HepG2 (cell line): ENCODE measurements at regions not wholly inside any gene's neighbourhood (a gene's known extent, or its start where the extent isn't known, plus 50 kb on each side); places are given as distances from the start of the nearest gene placed in this dataset.

Experiments
- ATAC-seq: fragments of 200-7000 bp; cut with Tn5 transposase; 3 replicates; pipeline ENCODE4 v1.9.1; 2020; ENCODE audit warnings: mild to moderate bottlenecking, moderate library complexity
- BruUV-seq: library from RNA; stranded (reverse); fragments of 400-500 nt; replicated peaks from 2 replicates; lab custom pipeline; 2021; lab: Mats Ljungman, UMichigan
- CTCF ChIA-PET: fragments of 300-600 bp; formaldehyde crosslinking; extraction: SDS; loops from one replicate; lab custom pipeline; 2021; ENCODE audit warnings: low total read pairs, inconsistent platforms, low intra/inter-chr PET ratio; lab: Yijun Ruan, JAX
- POLR2A ChIA-PET: fragments of 350-600 bp; sonication (Branson Sonifier 250); formaldehyde crosslinking; loops from one replicate; lab custom pipeline; 2020; ENCODE audit warnings: antibody characterized with exemption, inconsistent platforms; lab: Yijun Ruan, JAX
- DNase-seq: peaks from one replicate; pipeline ENCODE4 v3.0.0-alpha.2; 2015; ENCODE audit warnings: low spot score
- FAIRE-seq: peaks from 3 replicates; lab custom pipeline; 2011; peaks lifted over from hg19 to GRCh38; lab: Jason Lieb, UNC
- H2AFZ ChIP-seq: one replicate; pipeline ENCODE4 v1.6.1; 2011; ENCODE audit warnings: low read length, inconsistent platforms
- H3K27ac ChIP-seq: fragments of 300-600 bp; 3 replicates; pipeline ENCODE4 v1.8.0; 2011; ENCODE audit warnings: mixed run types, mild to moderate bottlenecking, mixed read lengths, low read length, inconsistent platforms; ENCODE audit not compliant: insufficient read depth; ENCODE audit errors: extremely low read length
- H3K27me3 ChIP-seq, 2 experiments: fragments of 200-600 bp in 1 of 2; 2 replicates in 1 of 2; 3 replicates in 1 of 2; pipeline versions ENCODE4 v1.6.0 to v1.8.0; 2011; ENCODE audit warnings: low read length in 2 of 2, mild to moderate bottlenecking in 2 of 2, moderate library complexity in 2 of 2, inconsistent platforms in 1 of 2; ENCODE audit not compliant: insufficient read depth in 2 of 2, control insufficient read depth in 1 of 2
- H3K36me3 ChIP-seq, 2 experiments: fragments of 200-600 bp in 1 of 2; replicated peaks in 1 of 2; 2 replicates in 1 of 2; 3 replicates in 1 of 2; pipeline versions ENCODE4 v1.5.1 to v1.8.0; 2011; ENCODE audit warnings: low read length in 2 of 2, inconsistent platforms in 1 of 2; ENCODE audit not compliant: insufficient read depth in 2 of 2, control insufficient read depth in 1 of 2
- H3K4me1 ChIP-seq: 2 replicates; pipeline ENCODE4 v1.5.1; 2012; ENCODE audit warnings: low read length, inconsistent platforms; ENCODE audit not compliant: insufficient read depth
- H3K4me2 ChIP-seq: 2 replicates; pipeline ENCODE4 v1.6.0; 2011; ENCODE audit warnings: low read depth, low read length, inconsistent platforms
- H3K4me3 ChIP-seq, 3 experiments: fragments of 200-600 bp in 1 of 3; sonication (generic), shearing (Covaris generic) in 1 of 3; replicated peaks in 1 of 3; 2 replicates each; pipeline ENCODE4 v1.5.1; 2011 to 2016; ENCODE audit warnings: low read length in 3 of 3, inconsistent platforms in 2 of 3, low read depth in 2 of 3, mild to moderate bottlenecking in 2 of 3, control low read depth in 1 of 3, mixed read lengths in 1 of 3; ENCODE audit not compliant: insufficient read depth in 1 of 3
- H3K79me2 ChIP-seq: one replicate; pipeline ENCODE4 v1.6.1; 2011; ENCODE audit warnings: low read length, inconsistent platforms; ENCODE audit not compliant: insufficient read depth
- H3K9ac ChIP-seq: 2 replicates; pipeline ENCODE4 v1.6.0; 2011; ENCODE audit warnings: mild to moderate bottlenecking, low read depth, low read length, inconsistent platforms; ENCODE audit not compliant: insufficient read depth
- H3K9me3 ChIP-seq: 2 replicates; pipeline ENCODE4 v1.5.1; 2012; ENCODE audit warnings: mild to moderate bottlenecking, low read length
- H4K20me1 ChIP-seq: 2 replicates; pipeline ENCODE4 v1.6.0; 2011; ENCODE audit warnings: inconsistent platforms, mild to moderate bottlenecking, low read length, moderate library complexity; ENCODE audit not compliant: insufficient read depth
- FOXP1 ChIP-seq, 2 experiments: fragments of 450-650 bp in 1 of 2; IDR thresholded peaks; 2 replicates each; pipeline ENCODE4 v1.6.1; 2017 to 2018; ENCODE audit warnings: antibody characterized with exemption in 1 of 2
- HES4 ChIP-seq: sonication (generic); formaldehyde crosslinking; IDR thresholded peaks from 2 replicates; pipeline ENCODE4 v1.9.0; 2021; ENCODE audit warnings: mild to moderate bottlenecking, missing genetic modification reagents, borderline replicate concordance
- KLF11 ChIP-seq: IDR thresholded peaks from 2 replicates; pipeline ENCODE4 v1.6.1; 2016; ENCODE audit warnings: missing compliant biosample characterization
- RBM39 ChIP-seq: fragments of 200-400 bp; formaldehyde crosslinking; IDR thresholded peaks from one replicate; pipeline ENCODE4 v1.6.1; 2018; ENCODE audit warnings: antibody characterized with exemption, mild to moderate bottlenecking, low read depth, low read length; ENCODE audit not compliant: poor library complexity, severe bottlenecking
- ZNF605 ChIP-seq: sonication (generic); formaldehyde crosslinking; IDR thresholded peaks from 2 replicates; pipeline ENCODE4 v1.8.0; 2022; ENCODE audit warnings: mild to moderate bottlenecking, missing genetic modification reagents
- ZNF670 ChIP-seq: sonication (generic); formaldehyde crosslinking; IDR thresholded peaks from 2 replicates; pipeline ENCODE4 v1.8.0; 2022; ENCODE audit warnings: mild to moderate bottlenecking, missing genetic modification reagents, borderline replicate concordance
- ZNF768 ChIP-seq: sonication (generic); formaldehyde crosslinking; IDR thresholded peaks from 2 replicates; pipeline ENCODE4 v1.4.0; 2020; ENCODE audit warnings: missing genetic modification reagents
- ZSCAN25 ChIP-seq: sonication (generic); formaldehyde crosslinking; IDR thresholded peaks from 2 replicates; pipeline ENCODE4 v1.8.0; 2022; ENCODE audit warnings: mild to moderate bottlenecking, missing genetic modification reagents
- WGBS: methylation state at CpG from one replicate; pipeline ENCODE4 v1.1.6; 2017; ENCODE audit warnings: low lambda C conversion rate; 5-methylcytosine and 5-hydroxymethylcytosine counted together
- in situ Hi-C: cut with HindIII; loops from 2 replicates; pipeline ENCODE4 v1.10.0; 2017; ENCODE audit warnings: low pct_unique_long_range_greater_than_20kb; ENCODE audit not compliant: extremely low pct_ligation_motif_present
- intact Hi-C: fragments of 100-400 bp; cut with micrococcal nuclease; formaldehyde crosslinking; loops from one replicate; pipeline ENCODE4 v1.10.0; 2022; ENCODE audit not compliant: unreplicated experiment
- TF ChIP-seq, protein P1 (sequence below): sonication (generic); formaldehyde crosslinking; IDR thresholded peaks from 2 replicates; pipeline ENCODE4 v1.8.0; 2022; ENCODE audit warnings: mild to moderate bottlenecking, missing genetic modification reagents
- TF ChIP-seq, protein P2 (sequence below): sonication (generic); formaldehyde crosslinking; IDR thresholded peaks from 2 replicates; pipeline ENCODE4 v1.9.0; 2021; ENCODE audit warnings: missing genetic modification reagents, mild to moderate bottlenecking, borderline replicate concordance
- TF ChIP-seq, protein P3 (sequence below): IDR thresholded peaks from 2 replicates; pipeline ENCODE4 v1.6.1; 2016; ENCODE audit warnings: control low read depth
- TF ChIP-seq, protein P4 (sequence below): sonication (generic); formaldehyde crosslinking; IDR thresholded peaks from 2 replicates; pipeline ENCODE4 v1.4.0; 2020; ENCODE audit warnings: mild to moderate bottlenecking, missing genetic modification reagents

DNA sequence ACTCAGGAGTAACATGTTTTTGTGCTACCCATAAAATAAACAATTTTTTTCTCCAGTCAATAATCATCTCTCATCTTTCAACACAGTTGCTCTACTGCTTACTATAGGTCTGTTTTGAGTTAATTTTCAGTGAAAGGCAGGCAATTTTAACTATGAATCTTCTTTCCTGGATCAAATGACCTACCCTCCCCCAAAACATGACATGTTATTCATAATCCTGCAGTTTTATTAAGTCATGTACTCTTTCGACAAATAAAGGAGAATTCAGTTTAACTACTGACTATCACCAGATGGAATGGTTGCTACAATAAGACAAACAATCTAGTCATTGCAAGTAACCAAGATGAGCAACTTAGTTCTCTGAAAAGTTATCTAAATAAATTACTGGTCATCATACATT is 106.0 kb upstream of the FAR2 start (continued):
- TF ChIP-seq ZNF768 (CRISPR knock-in tag) (no peak), HES4 (CRISPR knock-in tag) (no peak)

DNA sequence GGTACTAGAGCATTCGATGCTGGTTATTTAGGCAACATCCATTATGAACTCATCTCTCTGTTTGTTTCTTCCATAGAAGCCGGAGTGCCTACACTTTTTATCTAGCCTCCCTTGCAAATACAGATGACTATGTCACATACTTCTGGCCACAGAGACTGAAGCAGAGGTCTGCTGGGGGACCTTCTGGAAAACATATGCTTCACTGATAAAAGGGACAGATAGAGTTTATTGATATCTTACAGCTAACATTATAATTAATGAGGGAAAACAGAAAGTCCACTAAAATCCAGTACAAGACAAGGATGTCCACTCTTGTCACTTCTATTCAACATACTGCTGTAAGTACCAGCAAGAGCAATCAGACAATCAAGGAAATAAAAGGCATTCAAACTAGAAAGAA is 104.3 kb upstream of the FAR2 start:
- ATAC-seq = no peak
- H2AFZ ChIP-seq = no peak overlapping the region
- DNase-seq = no peak
- ChIA-PET CTCF (no interaction called here), POLR2A (no interaction called here)
- H4K20me1 ChIP-seq = no peaks in the 10 kb centered on the region
- H3K79me2 ChIP-seq = no peaks in the 10 kb centered on the region
- intact Hi-C loops (no loop called here), in situ Hi-C loops (no loop called here)
- no peak overlapping the region for H3K4me2 ChIP-seq
- H3K36me3 ChIP-seq = no peaks in the 10 kb centered on the region
- H3K4me1 ChIP-seq = no peaks in the 10 kb centered on the region
- no TSS peak for BruUV-seq
- no peak overlapping the region for H3K9ac ChIP-seq
- H3K27me3 ChIP-seq = no peaks in the 10 kb centered on the region
- H3K27ac ChIP-seq = no peak overlapping the region
- H3K4me3 ChIP-seq = no peak overlapping the region
- FAIRE-seq = no peak
- TF ChIP-seq ZNF605 (no peak), RBM39 (no peak), KLF11 (CRISPR knock-in tag) (no peak), ZSCAN25 (CRISPR knock-in tag) (no peak), FOXP1 (IDR thresholded peaks at IDR 0.05) (no peak), FOXP1 (CRISPR knock-in tag; IDR thresholded peaks at IDR 0.05) (no peak), ZNF670 (no peak)
- TF ChIP-seq, protein P1, sequence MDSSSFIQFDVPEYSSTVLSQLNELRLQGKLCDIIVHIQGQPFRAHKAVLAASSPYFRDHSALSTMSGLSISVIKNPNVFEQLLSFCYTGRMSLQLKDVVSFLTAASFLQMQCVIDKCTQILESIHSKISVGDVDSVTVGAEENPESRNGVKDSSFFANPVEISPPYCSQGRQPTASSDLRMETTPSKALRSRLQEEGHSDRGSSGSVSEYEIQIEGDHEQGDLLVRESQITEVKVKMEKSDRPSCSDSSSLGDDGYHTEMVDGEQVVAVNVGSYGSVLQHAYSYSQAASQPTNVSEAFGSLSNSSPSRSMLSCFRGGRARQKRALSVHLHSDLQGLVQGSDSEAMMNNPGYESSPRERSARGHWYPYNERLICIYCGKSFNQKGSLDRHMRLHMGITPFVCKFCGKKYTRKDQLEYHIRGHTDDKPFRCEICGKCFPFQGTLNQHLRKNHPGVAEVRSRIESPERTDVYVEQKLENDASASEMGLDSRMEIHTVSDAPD (CRISPR knock-in tag) = no peak
- TF ChIP-seq, protein P2, sequence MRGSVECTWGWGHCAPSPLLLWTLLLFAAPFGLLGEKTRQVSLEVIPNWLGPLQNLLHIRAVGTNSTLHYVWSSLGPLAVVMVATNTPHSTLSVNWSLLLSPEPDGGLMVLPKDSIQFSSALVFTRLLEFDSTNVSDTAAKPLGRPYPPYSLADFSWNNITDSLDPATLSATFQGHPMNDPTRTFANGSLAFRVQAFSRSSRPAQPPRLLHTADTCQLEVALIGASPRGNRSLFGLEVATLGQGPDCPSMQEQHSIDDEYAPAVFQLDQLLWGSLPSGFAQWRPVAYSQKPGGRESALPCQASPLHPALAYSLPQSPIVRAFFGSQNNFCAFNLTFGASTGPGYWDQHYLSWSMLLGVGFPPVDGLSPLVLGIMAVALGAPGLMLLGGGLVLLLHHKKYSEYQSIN (CRISPR knock-in tag) = no peak
- TF ChIP-seq, protein P3, sequence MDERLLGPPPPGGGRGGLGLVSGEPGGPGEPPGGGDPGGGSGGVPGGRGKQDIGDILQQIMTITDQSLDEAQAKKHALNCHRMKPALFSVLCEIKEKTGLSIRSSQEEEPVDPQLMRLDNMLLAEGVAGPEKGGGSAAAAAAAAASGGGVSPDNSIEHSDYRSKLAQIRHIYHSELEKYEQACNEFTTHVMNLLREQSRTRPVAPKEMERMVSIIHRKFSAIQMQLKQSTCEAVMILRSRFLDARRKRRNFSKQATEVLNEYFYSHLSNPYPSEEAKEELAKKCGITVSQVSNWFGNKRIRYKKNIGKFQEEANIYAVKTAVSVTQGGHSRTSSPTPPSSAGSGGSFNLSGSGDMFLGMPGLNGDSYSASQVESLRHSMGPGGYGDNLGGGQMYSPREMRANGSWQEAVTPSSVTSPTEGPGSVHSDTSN (CRISPR knock-in tag) = no peak
- TF ChIP-seq, protein P4, sequence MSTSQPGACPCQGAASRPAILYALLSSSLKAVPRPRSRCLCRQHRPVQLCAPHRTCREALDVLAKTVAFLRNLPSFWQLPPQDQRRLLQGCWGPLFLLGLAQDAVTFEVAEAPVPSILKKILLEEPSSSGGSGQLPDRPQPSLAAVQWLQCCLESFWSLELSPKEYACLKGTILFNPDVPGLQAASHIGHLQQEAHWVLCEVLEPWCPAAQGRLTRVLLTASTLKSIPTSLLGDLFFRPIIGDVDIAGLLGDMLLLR (CRISPR knock-in tag) = no peak
- no peaks in the 10 kb centered on the region for H3K9me3 ChIP-seq
- 0% methylated on average over 2 of the region's 2 CpGs for WGBS
